HG03060 (cell line): ENCODE measurements at regions not wholly inside any gene's neighbourhood (a gene's known extent, or its start where the extent isn't known, plus 50 kb on each side); places are given as distances from the start of the nearest gene placed in this dataset.
"Not testable (repeated sequence)": the region's sequence is repeated elsewhere in the genome, so short reads cannot be mapped to it uniquely, and the experiment has no call there.

Source experiments
- ATAC-seq: cut with Tn5 transposase; IDR thresholded peaks from one replicate; pipeline ENCODE4 v1.9.1; 2021; ENCODE audit warnings: low read depth, moderate number of reproducible peaks; ENCODE audit not compliant: unreplicated experiment

- not testable (repeated sequence) for ATAC-seq
Observed at GRCh38 chr10:46792657-46793357, 118.4 kb upstream of the PTPN20 start.

- not testable (repeated sequence) for ATAC-seq
Observed at GRCh38 chr10:46796351-46796750, 114.9 kb upstream of the PTPN20 start.

- not testable (repeated sequence) for ATAC-seq
Observed at GRCh38 chr10:46802010-46802409, 109.2 kb upstream of the PTPN20 start.

- not testable (repeated sequence) for ATAC-seq
Observed at GRCh38 chr10:46803082-46803481, 108.1 kb upstream of the PTPN20 start.

- ATAC-seq, result not testable (repeated sequence)
Observed at GRCh38 chr10:46810222-46810621, 101.0 kb upstream of the PTPN20 start.

GRCh38 chr10:46816126-46816525, 95.1 kb upstream of the PTPN20 start:
- ATAC-seq, result not testable (repeated sequence)

GRCh38 chr10:46840393-46841050, 70.7 kb upstream of the PTPN20 start:
- not testable (repeated sequence) for ATAC-seq

GRCh38 chr10:46841051-46841593, 70.1 kb upstream of the PTPN20 start:
- not testable (repeated sequence) for ATAC-seq

- not testable (repeated sequence) for ATAC-seq
Observed at GRCh38 chr10:46845194-46845593, 66.0 kb upstream of the PTPN20 start.

- not testable (repeated sequence) for ATAC-seq
Observed at GRCh38 chr10:46845640-46846039, 65.6 kb upstream of the PTPN20 start.

GRCh38 chr10:46860753-46861152, 50.5 kb upstream of the PTPN20 start:
- ATAC-seq, result not testable (repeated sequence)
